ENCODE measurements at regions not wholly inside any gene's neighbourhood (a gene's known extent, or its start where the extent isn't known, plus 50 kb on each side); places are given as distances from the start of the nearest gene placed in this dataset.

DNA sequence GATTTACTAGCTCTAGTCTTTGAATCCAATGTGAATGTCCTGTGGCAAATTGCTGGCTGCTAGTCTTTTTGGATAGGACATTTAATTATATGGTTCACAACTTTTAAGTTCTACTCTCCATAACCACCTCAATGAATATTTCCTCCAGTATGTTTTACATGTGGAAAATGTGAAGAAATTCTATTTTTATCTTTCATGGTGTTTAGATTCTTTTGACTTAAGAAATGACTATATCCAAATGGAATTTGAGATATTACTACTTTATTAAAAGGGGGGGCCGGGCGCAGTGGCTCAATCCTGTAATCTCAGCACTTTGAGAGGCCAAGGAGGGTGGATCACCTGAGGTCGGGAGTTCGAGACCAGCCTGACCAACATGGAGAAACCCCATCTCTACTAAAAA lies 202.0 kb downstream of the ARL4A start:
- no peak for TF ChIP-seq POLR2A (IDR thresholded peaks at IDR 0.05)
- TF ChIP-seq, protein P1, sequence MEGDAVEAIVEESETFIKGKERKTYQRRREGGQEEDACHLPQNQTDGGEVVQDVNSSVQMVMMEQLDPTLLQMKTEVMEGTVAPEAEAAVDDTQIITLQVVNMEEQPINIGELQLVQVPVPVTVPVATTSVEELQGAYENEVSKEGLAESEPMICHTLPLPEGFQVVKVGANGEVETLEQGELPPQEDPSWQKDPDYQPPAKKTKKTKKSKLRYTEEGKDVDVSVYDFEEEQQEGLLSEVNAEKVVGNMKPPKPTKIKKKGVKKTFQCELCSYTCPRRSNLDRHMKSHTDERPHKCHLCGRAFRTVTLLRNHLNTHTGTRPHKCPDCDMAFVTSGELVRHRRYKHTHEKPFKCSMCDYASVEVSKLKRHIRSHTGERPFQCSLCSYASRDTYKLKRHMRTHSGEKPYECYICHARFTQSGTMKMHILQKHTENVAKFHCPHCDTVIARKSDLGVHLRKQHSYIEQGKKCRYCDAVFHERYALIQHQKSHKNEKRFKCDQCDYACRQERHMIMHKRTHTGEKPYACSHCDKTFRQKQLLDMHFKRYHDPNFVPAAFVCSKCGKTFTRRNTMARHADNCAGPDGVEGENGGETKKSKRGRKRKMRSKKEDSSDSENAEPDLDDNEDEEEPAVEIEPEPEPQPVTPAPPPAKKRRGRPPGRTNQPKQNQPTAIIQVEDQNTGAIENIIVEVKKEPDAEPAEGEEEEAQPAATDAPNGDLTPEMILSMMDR (IDR thresholded peaks at IDR 0.05): no peak
- no peak for TF ChIP-seq POLR2AphosphoS5 (IDR thresholded peaks at IDR 0.05)

Data from sigmoid colon (tissue), 4 donors.